ENCODE measurements at regions not wholly inside any gene's neighbourhood (a gene's known extent, or its start where the extent isn't known, plus 50 kb on each side); places are given as distances from the start of the nearest gene placed in this dataset.

- H3K36me3 ChIP-seq (ENCODE audit: insufficient read depth, low read length, poor library complexity, severe bottlenecking), result no peaks in the 10 kb centered on the region
- no peak overlapping the region for H3K27ac ChIP-seq (ENCODE audit: low read depth, low read length, poor library complexity, severe bottlenecking)
- no peaks in the 10 kb centered on the region for H3K4me1 ChIP-seq (ENCODE audit: insufficient read depth, low read length, poor library complexity, severe bottlenecking)
- H3K4me3 ChIP-seq (ENCODE audit: low read depth, low read length, poor library complexity, severe bottlenecking), result no peak overlapping the region
- DNase-seq (ENCODE audit: low spot score), result no peak
- ChIA-PET CTCF (no interaction called here), POLR2A (ENCODE audit: low non-redundant PET) (no interaction called here)
- intact Hi-C loops (cut with micrococcal nuclease; ENCODE audit: unreplicated experiment), result no loop called here
- no peaks in the 10 kb centered on the region for H3K9me3 ChIP-seq (ENCODE audit: low read depth, low read length, poor library complexity, severe bottlenecking)
- H3K27me3 ChIP-seq (replicated peaks; ENCODE audit: insufficient read depth, low read depth, low read length, poor library complexity), result peaks cover 9% of the 10 kb centered on the region
- no TSS peak for BruUV-seq (replicated peaks)
- TF ChIP-seq CTCF (conservative IDR thresholded peaks at IDR 0.05; ENCODE audit: low read depth, low read length), result no peak
- no peak for TF ChIP-seq EZH2 (IDR thresholded peaks at IDR 0.05; ENCODE audit: borderline replicate concordance, low read depth, low read length, poor library complexity, severe bottlenecking)
These were observed 242.3 kb upstream of the C16orf82 start for GRCh38 chr16:26824469-26824868.

GRCh38 chr16:26826500-26826899, 240.2 kb upstream of the C16orf82 start:
- Histone ChIP-seq H3K27me3 (replicated peaks; ENCODE audit: insufficient read depth, low read depth, low read length, poor library complexity) (peaks cover 9% of the 10 kb centered on the region), H3K4me3 (ENCODE audit: low read depth, low read length, poor library complexity, severe bottlenecking) (no peak overlapping the region), H3K27ac (ENCODE audit: low read depth, low read length, poor library complexity, severe bottlenecking) (no peak overlapping the region), H3K36me3 (ENCODE audit: insufficient read depth, low read length, poor library complexity, severe bottlenecking) (no peaks in the 10 kb centered on the region), H3K9me3 (ENCODE audit: low read depth, low read length, poor library complexity, severe bottlenecking) (no peaks in the 10 kb centered on the region), H3K4me1 (ENCODE audit: insufficient read depth, low read length, poor library complexity, severe bottlenecking) (no peaks in the 10 kb centered on the region)
- BruUV-seq (replicated peaks), result no TSS peak
- POLR2A ChIA-PET (ENCODE audit: low non-redundant PET), result no interaction called here
- no peak for DNase-seq (ENCODE audit: low spot score)
- no peak for TF ChIP-seq EZH2 (IDR thresholded peaks at IDR 0.05; ENCODE audit: borderline replicate concordance, low read depth, low read length, poor library complexity, severe bottlenecking)
- TF ChIP-seq CTCF (conservative IDR thresholded peaks at IDR 0.05; ENCODE audit: low read depth, low read length), result no peak
- CTCF ChIA-PET, result no interaction called here
- intact Hi-C loops (cut with micrococcal nuclease; ENCODE audit: unreplicated experiment), result no loop called here

- Histone ChIP-seq H3K4me3 (ENCODE audit: low read depth, low read length, poor library complexity, severe bottlenecking) (no peak overlapping the region), H3K4me1 (ENCODE audit: insufficient read depth, low read length, poor library complexity, severe bottlenecking) (no peaks in the 10 kb centered on the region), H3K9me3 (ENCODE audit: low read depth, low read length, poor library complexity, severe bottlenecking) (no peaks in the 10 kb centered on the region), H3K27ac (ENCODE audit: low read depth, low read length, poor library complexity, severe bottlenecking) (no peak overlapping the region), H3K36me3 (ENCODE audit: insufficient read depth, low read length, poor library complexity, severe bottlenecking) (no peaks in the 10 kb centered on the region), H3K27me3 (replicated peaks; ENCODE audit: insufficient read depth, low read depth, low read length, poor library complexity) (peaks cover 15% of the 10 kb centered on the region)
- intact Hi-C loops (cut with micrococcal nuclease; ENCODE audit: unreplicated experiment), result no loop called here
- TF ChIP-seq EZH2 (IDR thresholded peaks at IDR 0.05; ENCODE audit: borderline replicate concordance, low read depth, low read length, poor library complexity, severe bottlenecking), result no peak
- TF ChIP-seq CTCF (conservative IDR thresholded peaks at IDR 0.05; ENCODE audit: low read depth, low read length), result no peak
- ChIA-PET CTCF (no interaction called here), POLR2A (ENCODE audit: low non-redundant PET) (no interaction called here)
- BruUV-seq (replicated peaks), result no TSS peak
- DNase-seq (ENCODE audit: low spot score), result no peak
These were observed 239.3 kb upstream of the C16orf82 start for GRCh38 chr16:26827386-26827785.
